Adrenal gland (tissue), 5 donors: ENCODE measurements at regions not wholly inside any gene's neighbourhood (a gene's known extent, or its start where the extent isn't known, plus 50 kb on each side); places are given as distances from the start of the nearest gene placed in this dataset.

Experiments
- CTCF ChIP-seq, 6 experiments: fragments of 450-650 bp in 4 of 6; fragments of 200-600 bp in 2 of 6; sonication (generic) in 1 of 6; IDR thresholded peaks; 1 replicate in 5 of 6; 2 replicates in 1 of 6; pipeline versions ENCODE4 v1.5.1 to v1.8.0; 2016 to 2021; ENCODE audit warnings: antibody characterized with exemption in 6 of 6, mild to moderate bottlenecking in 2 of 6, moderate library complexity in 1 of 6
- POLR2A ChIP-seq, 2 donors: fragments of 450-650 bp; IDR thresholded peaks; one replicate each; pipeline ENCODE4 v1.6.1; 2017; ENCODE audit warnings: antibody characterized with exemption in 2 of 2, mild to moderate bottlenecking in 2 of 2, moderate library complexity in 1 of 2
- donor health status: DM: no; HTN: no; CAD: no.

DNA sequence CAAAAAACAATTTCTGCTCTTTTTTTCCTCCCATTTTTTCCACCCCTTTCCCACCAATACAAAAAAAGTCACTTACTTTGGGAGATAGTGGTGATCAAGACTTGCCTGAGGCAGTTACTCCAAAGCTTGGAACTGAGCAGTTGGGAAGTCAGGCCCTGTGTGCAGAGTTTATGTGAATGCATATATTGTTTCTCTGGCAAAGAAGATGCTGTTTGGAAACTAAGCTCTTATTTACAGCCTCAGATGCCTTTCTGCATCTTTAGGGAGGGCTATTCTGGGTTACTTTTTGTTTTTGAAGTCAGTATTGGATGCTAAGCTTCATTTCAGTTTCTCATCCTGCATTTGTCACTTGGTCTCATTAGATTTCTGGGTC is 136.3 kb downstream of the ZNF330 start:
- TF ChIP-seq CTCF (IDR thresholded peaks at IDR 0.05) = no peak
- TF ChIP-seq POLR2A (IDR thresholded peaks at IDR 0.05) = no peak
